A549 (cell line): ENCODE measurements at regions not wholly inside any gene's neighbourhood (a gene's known extent, or its start where the extent isn't known, plus 50 kb on each side); places are given as distances from the start of the nearest gene placed in this dataset.

Experiments used
- BHLHE40 ChIP-seq: IDR thresholded peaks from 2 replicates; pipeline ENCODE4 v1.6.1; 2012; ENCODE audit warnings: low read depth, low read length, inconsistent platforms
- CTCF ChIP-seq: fragments of >200 bp; sonication (Bioruptor Twin); formaldehyde crosslinking; IDR thresholded peaks from 3 replicates; pipeline ENCODE4 v1.5.1; 2016
- ELK1 ChIP-seq: fragments of 150-350 bp; IDR thresholded peaks from 2 replicates; pipeline ENCODE4 v1.6.1; 2014; ENCODE audit warnings: low read depth, mild to moderate bottlenecking, low read length
- EP300 ChIP-seq, 2 experiments: fragments of >200 bp; sonication (Bioruptor Twin); formaldehyde crosslinking; IDR thresholded peaks; 2 replicates in 1 of 2; 3 replicates in 1 of 2; pipeline ENCODE4 v1.6.1; 2016 to 2017
- ESRRA ChIP-seq: fragments of 150-350 bp; IDR thresholded peaks from 2 replicates; pipeline ENCODE4 v1.6.1; 2014; ENCODE audit warnings: mild to moderate bottlenecking, low read length, borderline replicate concordance
- MAFK ChIP-seq: fragments of 450-650 bp; IDR thresholded peaks from 2 replicates; pipeline ENCODE4 v1.6.1; 2014; ENCODE audit not compliant: partially characterized antibody
- MAX ChIP-seq: IDR thresholded peaks from 2 replicates; pipeline ENCODE4 v1.6.1; 2012
- MAZ ChIP-seq: fragments of 150-350 bp; IDR thresholded peaks from 2 replicates; pipeline ENCODE4 v1.6.1; 2014; ENCODE audit warnings: antibody characterized with exemption, low read depth, low read length, borderline replicate concordance
- PHF8 ChIP-seq: fragments of 200-600 bp; sonication (generic); IDR thresholded peaks from 2 replicates; pipeline ENCODE4 v1.6.1; 2016; ENCODE audit warnings: low read depth, mild to moderate bottlenecking, antibody characterized with exemption, moderate library complexity, borderline replicate concordance
- REST ChIP-seq: fragments of 200-600 bp; sonication (generic); IDR thresholded peaks from 2 replicates; pipeline ENCODE4 v1.6.1; 2016; ENCODE audit warnings: antibody characterized with exemption, mild to moderate bottlenecking, moderate library complexity
- RNF2 ChIP-seq: fragments of 200-600 bp; sonication (generic); IDR thresholded peaks from 2 replicates; pipeline ENCODE4 v1.6.1; 2016; ENCODE audit warnings: low read depth, mild to moderate bottlenecking, antibody characterized with exemption, moderate library complexity, borderline replicate concordance
- SMC3 ChIP-seq: fragments of >200 bp; sonication (Bioruptor Twin); formaldehyde crosslinking; IDR thresholded peaks from 3 replicates; pipeline ENCODE4 v1.6.1; 2018; ENCODE audit warnings: inconsistent platforms
- ZC3H11A ChIP-seq: fragments of 450-650 bp; IDR thresholded peaks from 2 replicates; pipeline ENCODE4 v1.6.1; 2014; ENCODE audit warnings: antibody characterized with exemption, mild to moderate bottlenecking

GRCh38 chr6:165223101-165223500 lies 86.3 kb downstream of the C6orf118 start:
- TF ChIP-seq CTCF (no peak), MAFK (no peak), MAZ (no peak), ESRRA (no peak), BHLHE40 (no peak), ELK1 (no peak), MAX (no peak), REST (no peak), EP300 (IDR thresholded peaks at IDR 0.05) (no peak), PHF8 (no peak), SMC3 (no peak), RNF2 (no peak), ZC3H11A (no peak)
